GM12878 (cell line): ENCODE measurements at regions not wholly inside any gene's neighbourhood (a gene's known extent, or its start where the extent isn't known, plus 50 kb on each side); places are given as distances from the start of the nearest gene placed in this dataset.

Experiments used
- ATAC-seq: fragments of 200-7000 bp; cut with Tn5 transposase; 3 replicates; pipeline ENCODE4 v1.9.1; 2020; ENCODE audit warnings: mild to moderate bottlenecking, moderate library complexity
- BruUV-seq: library from RNA; stranded (reverse); fragments of 400-500 nt; replicated peaks from 2 replicates; lab custom pipeline; 2021; lab: Mats Ljungman, UMichigan
- CTCF ChIA-PET: fragments of 300-600 bp; sonication (Branson Sonifier 250); formaldehyde crosslinking; extraction: SDS; loops from one replicate; lab custom pipeline; 2021; ENCODE audit warnings: inconsistent platforms; lab: Yijun Ruan, JAX
- POLR2A ChIA-PET: fragments of 350-600 bp; formaldehyde crosslinking; extraction: SDS; loops from one replicate; lab custom pipeline; 2021; ENCODE audit warnings: inconsistent platforms; lab: Charles Lee
- RAD21 ChIA-PET: fragments of 300-600 bp; sonication (Branson Sonifier 250); formaldehyde crosslinking; loops from one replicate; lab custom pipeline; 2023; ENCODE audit warnings: antibody characterized with exemption; ENCODE audit not compliant: unreplicated experiment; lab: Charles Lee
- SMC1A ChIA-PET: fragments of 300-600 bp; sonication (Branson Sonifier 250); formaldehyde crosslinking; loops from one replicate; lab custom pipeline; 2023; ENCODE audit not compliant: unreplicated experiment, uncharacterized antibody; lab: Charles Lee
- DNase-seq: peaks from one replicate; pipeline ENCODE4 v3.0.0-alpha.2; 2011; ENCODE audit warnings: low read depth, low spot score
- FAIRE-seq: peaks from 3 replicates; lab custom pipeline; 2011; peaks lifted over from hg19 to GRCh38; lab: Jason Lieb, UNC
- H2AFZ ChIP-seq: 2 replicates; pipeline ENCODE4 v1.6.0; 2011; ENCODE audit warnings: low read depth, low read length, control low read depth; ENCODE audit not compliant: control insufficient read depth
- H3K27ac ChIP-seq: 2 replicates; pipeline ENCODE4 v1.5.1; 2011; ENCODE audit warnings: control low read depth; ENCODE audit not compliant: control insufficient read depth, insufficient read depth
- H3K27me3 ChIP-seq, 2 experiments: replicated peaks in 1 of 2; 2 replicates each; pipeline versions ENCODE4 v1.6.0 to v1.6.1; 2011; ENCODE audit warnings: low read length in 1 of 2; ENCODE audit not compliant: control insufficient read depth in 2 of 2, insufficient read depth in 2 of 2
- H3K36me3 ChIP-seq, 2 experiments: 2 replicates each; pipeline ENCODE4 v1.5.1; 2011; ENCODE audit warnings: low read length in 1 of 2; ENCODE audit not compliant: control insufficient read depth in 2 of 2, insufficient read depth in 2 of 2
- H3K4me1 ChIP-seq: 2 replicates; pipeline ENCODE4 v1.6.1; 2011; ENCODE audit warnings: mild to moderate bottlenecking, low read length, moderate library complexity, mixed read lengths; ENCODE audit not compliant: control insufficient read depth, insufficient read depth
- H3K4me2 ChIP-seq: 2 replicates; pipeline ENCODE4 v1.6.0; 2011; ENCODE audit warnings: control low read depth; ENCODE audit not compliant: control insufficient read depth, insufficient read depth
- H3K4me3 ChIP-seq: fragments of 200-600 bp; sonication (generic); 2 replicates; pipeline ENCODE4 v1.5.1; 2016
- H3K79me2 ChIP-seq: 2 replicates; pipeline ENCODE4 v1.6.0; 2011; ENCODE audit warnings: low read length; ENCODE audit not compliant: control insufficient read depth, insufficient read depth
- H3K9ac ChIP-seq: 2 replicates; pipeline ENCODE4 v1.8.0; 2011; ENCODE audit warnings: low read length, control low read depth, mixed read lengths; ENCODE audit not compliant: control insufficient read depth, insufficient read depth
- H3K9me3 ChIP-seq: replicated peaks from 3 replicates; pipeline ENCODE4 v1.5.1; 2011; ENCODE audit warnings: mild to moderate bottlenecking, low read length; ENCODE audit not compliant: control insufficient read depth, insufficient read depth
- H4K20me1 ChIP-seq: 2 replicates; pipeline ENCODE4 v1.6.0; 2011; ENCODE audit not compliant: control insufficient read depth, insufficient read depth
- BACH1 ChIP-seq: fragments of 450-650 bp; IDR thresholded peaks from 2 replicates; pipeline ENCODE4 v1.6.1; 2017; ENCODE audit warnings: mild to moderate bottlenecking, borderline replicate concordance
- BCLAF1 ChIP-seq: fragments of 450-650 bp; IDR thresholded peaks from 2 replicates; pipeline ENCODE4 v1.6.1; 2017; ENCODE audit warnings: antibody characterized with exemption, mild to moderate bottlenecking, moderate library complexity
- FOXK2 ChIP-seq: fragments of 450-650 bp; IDR thresholded peaks from 2 replicates; pipeline ENCODE4 v1.6.1; 2017; ENCODE audit warnings: mild to moderate bottlenecking, moderate library complexity
- GABPA ChIP-seq: IDR thresholded peaks from 2 replicates; pipeline ENCODE4 v1.6.1; 2014; ENCODE audit warnings: antibody characterized with exemption, low read depth, mild to moderate bottlenecking, inconsistent platforms
- NKRF ChIP-seq: fragments of 450-650 bp; conservative IDR thresholded peaks from 2 replicates; pipeline ENCODE4 v1.6.1; 2017; ENCODE audit warnings: mild to moderate bottlenecking, moderate library complexity
- RELB ChIP-seq: fragments of 450-650 bp; IDR thresholded peaks from 2 replicates; pipeline ENCODE4 v1.6.1; 2017; ENCODE audit warnings: low read depth, mild to moderate bottlenecking, moderate library complexity
- SP1 ChIP-seq: IDR thresholded peaks from one replicate; pipeline ENCODE4 v1.6.1; 2011; ENCODE audit warnings: low read depth, low read length
- SPI1 ChIP-seq: IDR thresholded peaks from 2 replicates; pipeline ENCODE4 v1.6.1; 2011; ENCODE audit warnings: low read depth, mild to moderate bottlenecking, low read length, moderate library complexity, borderline replicate concordance; ENCODE audit not compliant: insufficient read depth
- ZBED1 ChIP-seq: IDR thresholded peaks from 2 replicates; pipeline ENCODE4 v1.6.1; 2016; ENCODE audit warnings: borderline replicate concordance
- ZSCAN29 ChIP-seq: fragments of 450-650 bp; IDR thresholded peaks from 2 replicates; pipeline ENCODE4 v1.6.1; 2017; ENCODE audit warnings: mild to moderate bottlenecking, moderate library complexity
- WGBS: methylation state at CpG from one replicate; pipeline ENCODE4 v1.1.6; 2016; ENCODE audit warnings: low lambda C conversion rate; ENCODE audit not compliant: insufficient replicate concordance, insufficient coverage; ENCODE audit errors: missing lambda C conversion rate; 5-methylcytosine and 5-hydroxymethylcytosine counted together
- in situ Hi-C: fragments of 300-500 bp; cut with MboI; formaldehyde crosslinking; loops from 9 replicates; pipeline ENCODE4 v1.14.3; 2018; ENCODE audit warnings: mixed read lengths
- intact Hi-C: fragments of 100-400 bp; cut with micrococcal nuclease; formaldehyde crosslinking; loops from one replicate; pipeline ENCODE4 v1.14.2; 2022; ENCODE audit not compliant: unreplicated experiment
- TF ChIP-seq, protein P1 (sequence below): fragments of 150-350 bp; IDR thresholded peaks from 2 replicates; pipeline ENCODE4 v1.6.1; 2016; ENCODE audit warnings: low read depth, low read length

DNA sequence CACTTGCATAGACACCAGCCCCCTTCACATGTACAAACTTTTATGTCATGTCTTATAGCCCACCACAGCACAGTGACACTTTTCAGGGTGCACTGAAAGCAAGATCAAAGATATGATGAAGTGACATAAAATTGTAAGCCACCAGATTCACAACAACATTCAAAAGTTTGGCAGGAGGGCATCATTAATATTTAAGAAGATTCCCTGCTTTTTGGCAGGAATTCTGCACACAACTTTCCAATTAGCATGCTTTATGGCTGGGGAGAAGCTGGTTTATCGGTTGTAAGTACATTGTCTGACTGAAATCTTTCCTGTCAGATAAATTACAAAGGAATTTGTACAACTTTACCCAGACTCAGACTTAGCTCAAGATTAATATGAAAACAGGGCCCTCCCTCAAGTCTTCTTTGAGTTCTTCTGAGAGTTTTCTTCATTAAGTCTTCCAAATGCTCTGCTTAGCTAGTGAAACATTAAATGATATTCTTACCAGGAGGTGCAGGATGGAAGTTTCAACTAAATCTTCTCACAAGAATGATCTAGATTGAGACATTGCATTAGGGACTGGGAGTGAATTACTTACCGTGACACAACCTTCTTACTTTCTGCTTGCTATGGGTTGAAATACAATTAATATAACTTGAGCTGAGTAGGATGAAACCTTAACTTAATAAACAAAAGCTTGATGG, 523.8 kb downstream of the PPARGC1A start (continued):
- TF ChIP-seq ZSCAN29 (no peak), SP1 (no peak), ZBED1 (no peak), GABPA (no peak), FOXK2 (no peak), SPI1 (no peak)
- TF ChIP-seq, protein P1, sequence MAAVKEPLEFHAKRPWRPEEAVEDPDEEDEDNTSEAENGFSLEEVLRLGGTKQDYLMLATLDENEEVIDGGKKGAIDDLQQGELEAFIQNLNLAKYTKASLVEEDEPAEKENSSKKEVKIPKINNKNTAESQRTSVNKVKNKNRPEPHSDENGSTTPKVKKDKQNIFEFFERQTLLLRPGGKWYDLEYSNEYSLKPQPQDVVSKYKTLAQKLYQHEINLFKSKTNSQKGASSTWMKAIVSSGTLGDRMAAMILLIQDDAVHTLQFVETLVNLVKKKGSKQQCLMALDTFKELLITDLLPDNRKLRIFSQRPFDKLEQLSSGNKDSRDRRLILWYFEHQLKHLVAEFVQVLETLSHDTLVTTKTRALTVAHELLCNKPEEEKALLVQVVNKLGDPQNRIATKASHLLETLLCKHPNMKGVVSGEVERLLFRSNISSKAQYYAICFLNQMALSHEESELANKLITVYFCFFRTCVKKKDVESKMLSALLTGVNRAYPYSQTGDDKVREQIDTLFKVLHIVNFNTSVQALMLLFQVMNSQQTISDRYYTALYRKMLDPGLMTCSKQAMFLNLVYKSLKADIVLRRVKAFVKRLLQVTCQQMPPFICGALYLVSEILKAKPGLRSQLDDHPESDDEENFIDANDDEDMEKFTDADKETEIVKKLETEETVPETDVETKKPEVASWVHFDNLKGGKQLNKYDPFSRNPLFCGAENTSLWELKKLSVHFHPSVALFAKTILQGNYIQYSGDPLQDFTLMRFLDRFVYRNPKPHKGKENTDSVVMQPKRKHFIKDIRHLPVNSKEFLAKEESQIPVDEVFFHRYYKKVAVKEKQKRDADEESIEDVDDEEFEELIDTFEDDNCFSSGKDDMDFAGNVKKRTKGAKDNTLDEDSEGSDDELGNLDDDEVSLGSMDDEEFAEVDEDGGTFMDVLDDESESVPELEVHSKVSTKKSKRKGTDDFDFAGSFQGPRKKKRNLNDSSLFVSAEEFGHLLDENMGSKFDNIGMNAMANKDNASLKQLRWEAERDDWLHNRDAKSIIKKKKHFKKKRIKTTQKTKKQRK = no peak
- TF ChIP-seq, all 136 proteins: peak for 0

DNA sequence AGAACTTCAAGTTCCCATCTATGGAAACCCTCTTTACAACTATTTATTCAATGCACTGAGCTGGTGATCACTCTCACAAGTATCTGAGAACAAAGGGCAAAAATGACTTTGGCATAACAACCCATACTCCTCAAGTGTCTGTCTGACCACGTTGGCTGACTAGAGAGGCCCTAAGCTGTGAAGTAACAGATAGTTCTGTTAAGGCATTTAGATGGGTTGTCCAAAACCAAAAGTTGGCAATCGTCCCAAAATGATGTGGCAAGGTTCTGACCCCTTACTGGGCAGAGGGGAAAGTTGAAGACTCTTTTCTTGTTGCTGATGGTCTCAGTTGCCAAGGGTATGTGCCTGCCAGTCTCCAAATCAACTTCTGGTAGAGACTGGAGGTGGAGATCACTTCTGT, 524.8 kb downstream of the PPARGC1A start:
- H3K36me3 ChIP-seq = no peaks in the 10 kb centered on the region
- intact Hi-C loops (no loop called here), in situ Hi-C loops (no loop called here)
- no peaks in the 10 kb centered on the region for H3K79me2 ChIP-seq
- BruUV-seq = no TSS peak
- no peak overlapping the region for H3K27ac ChIP-seq
- ChIA-PET RAD21 (no interaction called here), SMC1A (interaction anchor here (0.6 to 1.7 kb wide), 4 partner anchors 9 to 292 kb away, joined by 3 read pairs; no protein-coding TSS in a partner anchor), CTCF (interaction anchor here (0.6 to 0.8 kb wide), 2 partner anchors 136 to 1396 kb away, joined by 3 read pairs; no protein-coding TSS in a partner anchor), POLR2A (no interaction called here)
- no peak overlapping the region for H2AFZ ChIP-seq
- 0% methylated on average over 2 of the region's 2 CpGs for WGBS
- H3K27me3 ChIP-seq = no peaks in the 10 kb centered on the region
- H3K4me3 ChIP-seq = no peak overlapping the region
- no peak overlapping the region for H3K9ac ChIP-seq
- no peak for ATAC-seq
- TF ChIP-seq ZBED1 = no peak
- TF ChIP-seq BACH1 = no peak
- TF ChIP-seq RELB = no peak
- TF ChIP-seq NKRF = no peak
- TF ChIP-seq BCLAF1 = no peak
- TF ChIP-seq, all 136 proteins: peak for 0
- Histone ChIP-seq H4K20me1 (no peaks in the 10 kb centered on the region), H3K4me2 (no peak overlapping the region), H3K9me3 (no peaks in the 10 kb centered on the region), H3K4me1 (no peaks in the 10 kb centered on the region)
- DNase-seq (no peak), FAIRE-seq (no peak)
